GM21786 (cell line): ENCODE measurements at regions not wholly inside any gene's neighbourhood (a gene's known extent, or its start where the extent isn't known, plus 50 kb on each side); places are given as distances from the start of the nearest gene placed in this dataset.

ENCODE experiments used
- ATAC-seq: cut with Tn5 transposase; IDR thresholded peaks from one replicate; pipeline ENCODE4 v1.9.1; 2021; ENCODE audit not compliant: unreplicated experiment

DNA sequence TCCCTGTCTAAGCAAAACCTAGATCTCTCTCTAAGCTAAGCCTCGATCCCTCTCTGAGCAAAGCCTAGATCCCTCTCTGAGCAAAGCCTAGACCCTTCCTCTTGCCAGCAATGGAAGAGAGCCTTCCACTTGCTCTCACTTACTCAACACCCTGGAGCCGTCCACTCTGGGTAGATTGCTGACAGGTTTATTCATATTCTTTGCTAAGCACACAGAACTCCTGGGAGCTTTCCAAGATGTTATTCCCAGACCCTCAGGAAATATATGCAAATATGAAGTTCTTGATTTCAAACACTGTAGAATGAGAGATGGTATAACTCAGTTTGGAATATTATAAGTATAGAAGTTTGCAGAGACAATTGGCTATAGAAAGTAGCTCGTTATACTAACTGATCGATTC, 503.8 kb upstream of the CELF2 start:
- no peak for ATAC-seq

DNA sequence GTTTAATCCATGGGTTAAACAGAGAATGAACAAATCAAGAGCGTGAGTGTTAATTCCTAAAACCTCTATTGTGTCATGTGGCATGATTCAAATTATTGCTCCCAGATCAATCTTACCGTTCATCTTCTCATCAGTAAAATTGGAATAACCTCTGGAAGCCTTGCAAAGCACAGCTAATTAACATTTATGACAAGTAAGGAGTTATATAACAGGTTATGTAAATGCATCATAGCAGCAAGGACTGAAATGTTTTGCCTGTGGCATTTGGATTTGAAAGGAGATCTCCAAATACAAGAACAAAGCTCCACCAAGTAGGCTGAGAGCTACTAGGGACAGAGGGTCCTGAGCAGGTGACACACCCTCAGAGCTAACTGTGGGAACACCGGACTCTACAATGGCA, 502.9 kb upstream of the CELF2 start:
- ATAC-seq = no peak

DNA sequence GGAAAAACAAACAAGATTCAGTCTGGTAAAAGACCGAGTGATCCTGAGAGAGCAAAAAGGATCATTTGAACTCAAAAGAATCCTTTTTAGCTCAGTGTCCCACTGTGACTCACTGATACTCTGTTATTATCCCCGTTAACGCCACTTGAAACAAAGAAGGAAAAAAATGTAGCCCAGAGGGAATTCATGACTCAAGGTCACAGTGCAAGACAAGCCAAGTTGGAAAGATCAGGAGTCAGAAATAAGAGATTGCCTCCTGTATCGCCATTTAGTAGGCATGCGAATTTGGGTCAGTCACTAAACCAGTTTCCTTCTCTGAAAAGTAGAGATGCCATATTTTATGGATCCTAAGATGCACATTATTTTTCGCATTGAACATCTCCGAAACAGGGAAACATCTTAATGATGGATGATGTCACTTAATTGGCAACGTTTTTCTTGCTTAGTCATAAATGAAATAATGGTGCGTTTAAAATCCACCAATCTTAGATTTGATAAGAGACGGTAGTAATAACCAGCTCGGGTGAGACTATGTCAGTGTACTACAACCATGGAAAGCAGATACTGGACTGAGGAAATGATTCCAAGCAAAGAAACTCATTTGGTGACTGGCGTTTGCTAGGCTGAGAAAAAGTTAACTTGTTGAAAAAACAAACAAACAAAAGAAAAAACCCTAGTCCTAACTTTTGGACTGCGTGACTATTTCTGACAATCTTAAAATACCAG, 502.0 kb upstream of the CELF2 start:
- no peak for ATAC-seq

DNA sequence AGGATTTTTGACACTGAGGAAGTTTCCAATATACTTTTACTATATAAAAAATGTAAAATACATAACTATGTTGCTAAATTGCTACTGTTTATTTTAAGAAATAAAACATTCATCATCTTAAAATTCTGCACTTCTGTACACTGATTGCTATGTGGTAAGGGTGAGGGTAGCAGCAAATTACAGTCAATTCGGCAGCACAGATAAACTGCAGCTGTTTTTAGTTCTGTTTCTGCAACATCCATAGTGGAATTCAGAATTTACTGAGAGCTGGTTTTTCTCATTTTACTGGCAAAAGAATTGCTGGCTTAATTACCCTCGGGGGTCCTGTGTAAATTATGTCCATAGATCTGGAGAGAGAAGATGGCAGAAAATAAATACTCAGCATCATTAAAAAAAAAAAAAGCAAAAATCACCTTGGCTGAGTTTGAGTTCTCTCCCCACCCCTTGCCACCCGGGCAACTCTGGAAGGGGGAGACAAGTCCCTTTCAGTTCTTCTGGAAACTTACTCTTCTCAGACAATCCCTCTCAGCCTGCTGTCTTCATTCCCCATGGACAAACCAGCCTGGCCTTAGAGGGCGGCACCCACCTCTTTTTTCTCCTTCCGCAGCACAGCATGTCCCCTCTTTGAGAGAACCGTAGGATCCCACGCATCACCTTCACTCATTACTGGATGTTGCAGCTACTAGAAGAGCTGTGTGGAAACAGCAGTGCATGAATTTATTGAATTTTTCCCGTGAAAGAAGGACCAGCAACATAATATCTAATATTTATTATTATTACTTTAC, 501.1 kb upstream of the CELF2 start:
- ATAC-seq = no peak

DNA sequence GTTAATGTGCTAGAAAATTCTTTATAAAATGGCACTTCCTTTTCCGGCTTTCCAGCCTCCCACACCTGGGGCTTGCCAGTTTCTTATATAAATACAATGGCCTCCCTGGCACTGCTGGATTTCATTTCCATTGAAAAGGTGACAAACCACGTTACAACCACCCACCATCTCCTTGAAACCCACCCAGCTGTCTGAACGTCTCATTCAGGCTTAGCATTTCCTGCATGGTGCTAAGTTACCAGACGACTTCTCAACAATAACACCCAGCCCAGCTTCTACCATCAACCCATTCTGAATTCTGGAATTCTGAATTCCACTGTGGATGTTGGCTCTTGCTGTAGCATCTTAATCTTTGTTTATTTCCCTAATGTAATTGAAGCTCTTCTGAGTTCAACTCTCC, 499.8 kb upstream of the CELF2 start:
- no peak for ATAC-seq

DNA sequence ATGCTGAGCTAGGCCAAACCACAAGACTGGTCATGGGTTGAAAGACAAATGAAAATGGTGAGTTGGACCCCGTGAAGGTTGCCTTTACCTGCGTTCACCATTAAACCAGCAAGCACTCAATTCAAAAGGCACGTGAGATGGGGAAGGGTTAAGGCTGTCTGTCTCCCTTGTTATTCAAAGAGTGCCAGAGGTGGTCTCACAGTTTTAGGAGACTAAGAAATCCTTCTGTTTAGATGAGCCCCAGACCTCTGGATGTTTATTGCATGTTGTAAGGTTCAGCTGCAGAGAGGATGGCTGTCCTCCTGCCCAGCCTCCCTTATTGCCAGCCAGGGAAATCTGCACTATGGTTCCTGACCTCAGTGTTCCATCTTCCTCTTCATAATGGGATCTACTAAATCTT, 498.0 kb upstream of the CELF2 start:
- ATAC-seq = no peak

DNA sequence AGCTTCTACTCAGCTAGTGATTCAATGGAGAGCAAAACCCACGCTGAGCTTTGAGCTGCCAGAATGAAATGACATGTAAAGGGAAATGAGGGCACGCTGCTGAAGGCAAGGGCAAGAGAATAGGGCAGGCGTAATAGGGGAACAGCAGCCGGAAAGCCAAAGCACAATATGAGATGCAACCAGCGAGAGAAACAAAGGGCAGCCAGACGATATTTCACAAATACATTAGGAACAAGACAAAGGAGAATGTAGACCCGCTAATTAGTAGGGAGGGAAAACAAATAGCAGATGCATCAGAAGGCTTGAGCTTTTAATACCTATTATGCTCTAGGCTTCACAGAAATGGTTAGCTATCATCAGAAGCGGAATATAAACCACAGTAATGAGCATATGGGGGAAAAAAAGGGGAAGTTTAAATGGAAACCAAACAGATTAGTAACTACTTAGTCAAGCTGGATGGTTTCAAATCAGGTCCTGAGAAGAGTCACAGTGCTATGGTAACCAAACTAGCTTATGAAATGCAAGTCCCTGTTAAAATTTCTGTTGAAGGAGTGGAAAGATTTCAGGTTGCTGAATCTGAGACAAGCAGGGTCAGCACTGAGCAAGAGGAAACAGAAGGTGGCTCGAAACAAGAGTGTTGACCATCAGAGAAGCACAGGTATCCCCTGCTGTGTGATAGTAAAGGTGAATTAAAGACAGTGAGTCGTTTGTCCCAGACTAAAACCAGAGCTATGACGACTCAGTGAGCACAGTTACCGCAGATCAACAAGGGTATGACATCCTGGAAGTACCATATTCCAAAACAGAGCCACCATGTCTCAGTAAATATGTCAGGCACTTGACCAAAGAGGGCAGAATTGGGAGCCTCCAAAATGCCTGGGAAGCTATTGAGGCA, 496.9 kb upstream of the CELF2 start:
- peak; percentile 93 for ATAC-seq

DNA sequence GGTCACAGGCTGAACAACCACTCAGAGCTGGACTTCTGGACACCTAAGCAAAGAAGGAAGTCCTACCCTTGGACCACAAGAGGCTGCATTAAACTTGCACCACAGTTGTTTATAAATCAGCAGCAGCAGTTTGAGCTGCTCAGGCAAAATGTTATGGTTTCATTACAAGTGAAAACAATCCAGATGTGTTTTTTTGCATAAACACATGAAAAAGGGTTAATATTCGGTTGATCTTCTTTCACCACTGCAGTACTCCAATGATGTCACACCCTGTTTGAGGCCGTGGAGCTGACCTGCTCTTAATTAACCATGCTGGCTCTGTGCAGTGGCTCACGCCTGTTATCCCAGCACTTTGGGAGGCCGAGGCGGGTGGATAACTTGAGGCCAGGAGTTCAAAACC, 490.8 kb upstream of the CELF2 start:
- no peak for ATAC-seq

DNA sequence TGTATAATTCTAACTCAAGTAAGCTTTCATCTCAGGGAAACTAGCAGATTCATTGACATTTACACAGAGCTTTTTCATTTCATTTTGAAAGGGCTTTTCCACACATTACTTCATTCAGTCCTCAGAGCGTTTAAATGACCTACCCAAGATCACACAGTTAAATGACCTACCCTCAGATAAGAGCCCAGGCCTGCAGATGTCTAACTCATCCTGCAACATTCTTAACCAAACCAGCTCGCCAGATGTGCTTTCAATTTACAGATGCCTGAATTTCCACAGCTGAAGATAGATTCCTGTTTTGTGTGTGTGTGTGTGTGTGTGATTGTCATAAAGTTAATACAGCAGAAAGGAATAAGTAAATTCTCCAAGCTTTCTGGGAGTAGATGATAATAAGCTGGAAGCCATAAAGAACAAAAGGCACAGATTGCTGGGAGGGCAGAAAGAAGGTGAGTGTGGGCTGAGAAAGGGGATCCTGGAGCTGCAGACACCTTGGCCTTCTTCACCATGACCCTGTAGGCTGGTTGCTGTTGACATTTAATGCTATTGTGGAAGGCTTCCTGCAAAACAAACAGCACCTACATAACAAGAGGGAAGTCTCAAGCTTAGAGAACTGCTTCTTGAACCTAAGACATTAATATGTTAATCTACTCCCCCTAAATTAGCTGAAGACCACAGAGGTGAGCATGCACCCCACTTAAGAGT, 489.7 kb upstream of the CELF2 start:
- no peak for ATAC-seq

DNA sequence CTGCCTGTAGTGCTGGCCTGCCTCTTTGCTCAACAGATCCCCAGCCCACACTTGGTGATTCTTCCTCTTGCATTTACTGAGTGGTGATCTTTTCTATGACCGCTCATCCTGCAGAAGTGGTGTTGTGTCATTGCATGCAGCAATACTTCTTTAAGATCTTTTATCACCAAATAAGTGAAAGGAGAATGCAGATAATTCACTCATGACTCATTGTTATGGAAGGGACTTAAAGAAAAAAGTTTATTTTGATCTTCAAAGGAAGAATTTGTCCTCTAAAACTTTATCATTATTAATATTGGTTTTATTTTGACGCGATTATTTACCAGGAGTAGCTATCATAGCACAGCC, 489.1 kb upstream of the CELF2 start:
- no peak for ATAC-seq

DNA sequence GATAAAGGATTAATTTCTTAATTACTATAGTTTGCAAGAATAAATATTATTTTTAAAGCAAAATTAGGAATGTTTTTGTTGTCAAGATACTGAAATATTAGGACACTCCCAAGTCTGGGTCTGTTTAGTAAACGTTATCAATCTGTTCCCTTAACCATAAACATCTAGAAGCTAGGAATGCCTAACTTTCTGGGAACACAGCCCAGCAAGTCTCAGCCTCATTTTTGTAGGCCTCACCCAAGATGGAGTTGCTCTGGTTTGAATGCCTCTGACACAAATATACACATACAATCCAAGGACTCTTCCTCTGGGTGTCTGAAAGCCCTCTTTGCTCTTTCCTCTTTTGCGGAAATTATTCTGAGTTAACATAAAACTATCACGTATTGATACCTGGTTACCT, 487.4 kb upstream of the CELF2 start:
- no peak for ATAC-seq

DNA sequence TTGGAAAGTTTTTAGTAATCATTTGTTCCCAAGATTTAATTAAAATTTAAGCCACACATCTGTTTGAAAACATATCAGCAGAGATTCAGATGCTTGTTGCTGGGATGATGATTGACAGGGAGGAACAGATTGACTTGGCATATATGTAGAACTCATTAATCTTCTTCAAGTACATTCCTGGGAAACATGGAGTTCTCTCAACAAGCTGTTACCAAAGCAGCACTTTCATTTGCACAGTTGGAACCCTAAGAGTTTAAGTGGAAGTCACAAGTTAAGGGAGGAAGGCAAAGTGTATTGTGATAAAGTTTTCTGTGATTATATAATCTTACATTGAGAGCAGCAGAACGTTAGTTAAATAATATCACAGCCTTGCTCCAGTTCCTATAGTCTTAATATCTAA, 485.4 kb upstream of the CELF2 start:
- no peak for ATAC-seq

DNA sequence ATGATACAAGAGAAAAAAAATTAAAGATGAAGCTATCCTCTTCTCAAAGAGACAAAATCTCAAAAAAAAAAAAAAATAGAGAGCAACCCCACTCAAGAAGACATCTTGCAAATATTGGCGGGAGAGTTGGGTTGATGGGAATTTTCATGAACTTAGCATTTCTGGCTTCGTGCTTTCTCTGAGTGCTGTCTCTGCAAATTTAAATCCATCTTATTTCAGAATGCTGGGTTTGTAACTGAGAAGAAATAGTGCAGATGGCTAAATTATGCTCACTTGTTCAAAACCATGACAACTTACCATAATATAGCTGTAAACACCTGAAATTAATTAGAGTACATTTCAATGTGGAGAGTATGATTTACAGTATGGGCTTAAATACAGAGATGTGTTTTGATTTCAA, 484.8 kb upstream of the CELF2 start:
- no peak for ATAC-seq

DNA sequence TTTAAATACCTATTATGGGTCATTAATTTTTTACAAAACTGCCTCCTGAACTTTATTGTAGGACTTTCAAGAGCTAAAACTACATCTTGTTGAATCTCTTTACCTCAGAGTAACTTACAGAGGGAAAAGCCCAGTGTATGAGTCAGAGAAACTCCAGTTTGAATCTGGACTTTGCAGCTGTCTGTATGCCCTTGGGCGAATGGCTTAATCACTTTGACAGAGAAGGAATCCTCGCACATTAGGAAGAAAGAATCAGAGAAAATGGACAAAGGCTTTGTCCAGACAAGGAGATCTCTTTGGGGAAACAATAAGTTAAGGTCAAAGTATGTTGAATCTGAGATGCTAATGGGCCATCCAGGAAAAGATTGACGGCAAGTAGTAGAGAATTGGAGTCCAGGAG, 484.2 kb upstream of the CELF2 start:
- no peak for ATAC-seq

DNA sequence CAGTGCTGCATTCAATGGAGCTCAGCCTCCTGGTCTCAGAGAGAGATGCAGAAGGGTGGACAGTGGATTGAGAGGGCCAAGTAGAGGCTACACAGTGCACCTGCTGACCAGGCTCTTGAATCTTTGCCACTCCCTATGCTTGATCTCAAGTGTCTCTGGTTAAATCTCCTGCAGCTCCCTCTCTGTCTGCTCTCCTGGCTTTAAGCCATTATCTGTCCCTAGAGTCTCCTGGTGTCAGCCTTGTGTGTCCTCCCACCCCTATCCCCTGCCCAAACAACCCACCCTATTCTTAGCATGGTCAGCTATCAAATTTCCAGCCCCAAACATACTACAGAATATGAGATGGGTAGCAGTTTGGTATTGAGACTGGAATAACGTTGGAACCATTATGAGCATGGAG, 479.3 kb upstream of the CELF2 start:
- no peak for ATAC-seq

DNA sequence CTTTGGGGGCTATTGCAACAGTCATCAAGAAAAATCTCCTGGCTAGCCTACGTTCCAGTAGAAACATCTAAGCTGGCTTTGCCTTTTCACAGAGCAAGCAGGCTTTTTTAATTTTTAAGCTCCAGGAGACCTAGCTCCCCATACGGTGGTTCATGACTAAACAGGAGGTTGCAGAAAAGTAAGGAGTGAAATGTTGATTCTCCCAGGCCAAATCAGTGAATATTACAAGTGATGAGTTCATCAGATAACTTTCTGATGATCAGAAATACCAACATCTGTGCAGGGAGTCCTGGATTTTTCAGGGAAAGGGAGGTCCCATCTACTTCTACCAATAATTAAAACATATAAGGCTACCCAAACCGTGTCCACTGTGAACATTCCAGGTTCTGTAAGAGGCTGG, 477.3 kb upstream of the CELF2 start:
- ATAC-seq = no peak

DNA sequence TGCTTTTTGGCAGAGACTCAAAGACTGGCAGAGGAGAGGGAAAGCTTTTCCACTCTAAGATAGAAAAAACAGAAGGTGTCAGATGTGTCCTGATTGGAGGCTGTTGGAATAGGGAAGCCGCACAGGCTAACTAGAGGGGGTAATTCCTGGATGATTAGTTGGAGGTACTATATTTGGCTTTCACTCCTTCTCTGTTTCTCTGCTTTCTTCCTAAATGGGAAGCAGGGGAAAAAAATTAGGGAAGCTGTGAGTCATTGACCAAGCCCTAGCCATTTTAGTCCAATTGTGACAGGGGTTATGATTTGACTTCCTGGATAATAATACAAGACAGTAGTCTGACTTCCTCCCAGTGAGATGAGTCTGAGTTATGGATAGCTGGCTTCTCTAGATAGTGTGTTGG, 475.2 kb upstream of the CELF2 start:
- no peak for ATAC-seq

DNA sequence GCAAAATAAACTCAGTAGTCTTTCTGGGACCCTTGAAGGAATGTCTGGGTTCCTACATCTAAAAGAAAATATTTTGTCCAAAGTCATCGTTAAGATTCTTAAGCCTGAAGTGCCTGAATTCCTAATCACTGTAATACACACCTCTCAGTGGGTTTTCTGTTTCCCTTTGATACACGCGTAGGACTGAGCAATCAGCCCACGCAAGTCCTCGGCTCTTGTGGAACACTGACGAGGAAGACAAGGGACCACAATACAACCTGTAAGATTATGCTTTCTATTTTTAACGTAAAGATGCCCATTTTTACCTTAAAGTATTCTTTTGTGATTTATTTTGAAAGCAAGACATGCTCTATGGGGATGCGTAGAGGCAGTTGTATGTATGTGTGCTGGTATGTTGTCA, 472.8 kb upstream of the CELF2 start:
- no peak for ATAC-seq

DNA sequence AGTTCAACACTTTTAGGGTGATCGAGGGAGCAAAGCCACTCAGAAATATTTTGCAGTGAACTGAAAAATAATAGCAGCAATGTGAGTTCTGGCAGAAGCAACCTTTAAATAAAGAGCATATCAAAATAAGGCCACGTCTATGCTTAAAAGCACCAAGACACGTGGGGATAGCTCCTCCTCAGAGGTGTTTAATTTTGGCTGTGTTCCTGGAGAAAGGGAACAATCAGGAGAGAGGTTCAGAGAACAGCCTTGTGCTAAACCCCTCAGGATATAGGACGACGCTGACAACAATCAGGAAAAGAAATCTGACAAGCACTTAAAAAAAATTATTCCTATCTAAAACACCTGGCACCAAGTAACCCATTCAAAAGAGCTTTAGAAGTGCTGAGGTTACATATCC, 471.9 kb upstream of the CELF2 start:
- no peak for ATAC-seq

DNA sequence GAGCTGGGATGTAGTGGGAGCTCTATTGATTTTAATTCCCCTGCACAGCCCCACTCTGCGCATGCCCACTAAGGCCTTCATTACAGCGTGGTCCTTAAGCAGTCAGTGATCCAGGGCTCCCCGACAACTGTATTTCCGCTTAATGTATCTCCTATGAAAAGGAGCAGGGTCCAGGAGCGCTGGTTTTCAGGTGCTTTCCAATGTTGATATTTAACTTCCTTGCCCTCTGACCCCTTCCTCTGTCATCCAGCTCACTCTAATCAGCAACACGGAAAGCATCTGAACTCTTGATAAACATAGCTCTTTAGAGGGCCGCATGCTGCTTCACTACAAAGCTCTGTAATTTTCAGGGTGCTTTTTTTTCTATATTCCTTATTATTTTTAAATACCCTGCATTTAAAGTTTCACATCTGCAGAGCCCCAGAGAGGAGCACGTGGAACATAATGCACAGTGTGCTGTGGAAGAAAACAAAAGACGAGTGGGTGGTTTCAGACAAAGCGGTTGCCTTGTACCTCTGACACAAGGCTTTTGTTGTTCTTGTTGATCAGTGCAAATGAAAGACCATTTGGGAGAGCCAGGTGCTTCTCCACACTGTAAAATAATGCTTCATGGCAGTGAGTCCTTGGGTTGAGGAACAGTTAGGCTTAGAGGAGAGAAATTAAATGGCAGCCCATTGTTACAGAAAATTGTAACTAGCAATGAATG, 465.9 kb upstream of the CELF2 start:
- ATAC-seq = no peak

DNA sequence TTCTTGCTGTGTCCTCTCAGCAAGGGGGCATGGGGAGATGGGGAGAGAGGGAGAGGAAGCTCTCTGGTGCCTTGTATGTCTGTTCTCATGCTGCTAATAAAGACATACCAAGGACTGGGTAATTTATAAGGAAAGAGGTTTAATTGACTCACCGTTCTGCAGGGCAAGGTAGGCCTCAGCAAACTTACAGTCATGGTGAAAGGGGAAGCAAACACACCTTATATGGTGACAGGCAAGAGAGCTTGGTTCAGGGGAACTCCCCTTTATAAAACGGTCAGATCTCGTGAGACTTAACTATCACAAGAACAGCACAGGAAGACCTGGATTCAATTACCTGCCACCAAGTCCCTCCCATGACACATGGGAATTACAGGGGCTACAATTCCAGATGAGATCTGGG, 464.7 kb upstream of the CELF2 start:
- ATAC-seq = no peak
